GM18858 (cell line): ENCODE measurements at regions not wholly inside any gene's neighbourhood (a gene's known extent, or its start where the extent isn't known, plus 50 kb on each side); places are given as distances from the start of the nearest gene placed in this dataset.

Experiments
- ATAC-seq: cut with Tn5 transposase; IDR thresholded peaks from one replicate; pipeline ENCODE4 v1.9.1; 2021; ENCODE audit not compliant: unreplicated experiment

- ATAC-seq = no peak
Observed at GRCh38 chr17:77481476-77482374, 341.0 kb downstream of the SEC14L1 start.

DNA sequence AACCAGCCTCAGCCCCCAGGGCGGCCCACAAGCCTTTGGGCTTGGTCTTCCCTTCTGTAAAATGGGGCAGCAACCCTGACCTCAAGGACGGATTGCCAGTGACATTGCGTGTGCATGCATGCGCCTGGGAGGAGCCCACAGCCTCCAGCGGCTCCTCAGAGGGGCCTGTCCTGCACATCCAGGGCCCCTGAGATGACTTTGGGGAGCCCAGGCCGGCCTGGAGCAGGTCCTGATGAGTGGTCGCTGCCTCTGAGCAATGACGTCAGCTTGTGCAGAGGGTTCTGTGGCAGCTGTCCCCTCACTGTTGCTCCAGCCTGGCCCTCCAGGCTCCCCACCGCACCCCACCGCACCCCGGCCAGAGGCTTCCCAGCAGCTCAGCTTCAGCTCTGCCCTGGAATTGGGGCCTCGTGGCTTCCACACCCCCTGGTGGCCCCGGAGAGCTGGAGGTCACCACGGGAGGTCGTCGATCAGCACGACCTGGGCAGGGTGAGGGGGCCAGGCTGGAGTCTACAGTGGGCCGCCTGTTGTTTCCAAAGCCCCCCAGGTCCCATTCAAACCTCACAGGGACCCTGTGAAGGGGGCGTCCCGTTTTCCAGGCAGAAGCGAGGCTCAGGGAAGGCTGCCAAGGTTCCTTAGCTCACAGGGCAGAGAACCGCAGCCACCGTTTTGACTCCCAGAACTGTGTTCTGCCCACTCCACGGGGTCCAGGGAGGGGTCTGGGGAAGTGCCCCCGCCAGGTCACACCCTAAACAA lies 341.8 kb downstream of the SEC14L1 start:
- no peak for ATAC-seq

DNA sequence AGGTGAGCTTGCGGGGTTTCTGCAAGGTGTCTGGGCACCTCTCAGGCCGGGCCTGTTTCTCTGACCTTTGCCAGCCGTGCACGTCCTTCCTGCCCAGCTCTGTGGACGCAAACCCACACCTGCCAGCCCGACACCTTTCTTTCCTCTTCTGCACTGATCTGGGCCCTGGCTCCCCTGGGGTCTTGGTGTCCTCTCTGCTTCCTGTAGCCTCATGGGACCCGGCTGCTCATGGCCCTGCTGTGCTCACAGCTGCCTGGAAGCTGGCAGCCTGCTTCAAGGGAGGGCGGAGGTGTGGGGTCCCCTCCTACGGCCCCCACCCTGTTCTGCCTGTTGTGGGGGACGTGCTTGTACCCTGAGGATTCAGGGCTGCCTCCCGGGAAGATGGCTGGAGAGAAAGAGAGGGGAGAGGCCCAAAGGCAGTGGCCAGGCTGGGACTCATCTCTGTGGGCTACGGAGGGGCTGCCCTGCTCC lies 342.4 kb downstream of the SEC14L1 start:
- no peak for ATAC-seq

- ATAC-seq = no peak
Observed at GRCh38 chr17:77484111-77484510, 343.3 kb downstream of the SEC14L1 start.

DNA sequence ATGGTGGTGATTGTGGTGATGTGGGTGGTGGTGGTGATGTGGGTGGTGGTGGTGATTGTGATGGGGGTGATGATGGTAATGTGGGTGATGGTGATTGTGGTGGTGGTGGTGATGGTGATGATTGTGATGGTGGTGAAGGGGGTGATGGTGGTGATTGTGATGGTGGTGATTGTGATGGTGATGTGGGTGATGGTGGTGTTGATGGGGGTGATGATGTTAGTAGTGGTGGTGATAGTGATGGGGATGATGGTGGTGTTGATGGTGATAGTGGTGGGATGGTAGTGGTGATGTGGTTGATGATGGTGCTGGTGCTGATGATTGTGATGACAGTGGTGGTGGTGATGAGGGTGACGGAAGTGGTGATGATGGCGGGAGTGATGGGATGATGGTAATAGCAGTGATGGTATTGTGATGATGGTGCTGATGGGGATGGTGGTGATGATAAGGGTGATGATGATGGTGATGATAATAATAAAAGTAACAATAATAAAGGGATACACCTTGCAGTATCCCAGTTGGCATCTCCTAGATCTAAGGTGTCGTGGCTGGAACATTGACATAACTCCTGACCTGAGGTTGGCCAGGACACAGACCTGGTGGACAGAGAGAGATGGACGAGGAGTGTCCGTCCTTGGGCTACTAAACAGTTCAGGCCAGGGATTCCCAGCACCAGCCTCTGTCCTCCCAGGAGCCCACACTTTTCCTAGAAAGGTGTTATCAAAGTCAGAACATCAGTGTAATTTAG lies 344.5 kb downstream of the SEC14L1 start:
- no peak for ATAC-seq

- no peak for ATAC-seq
Observed at GRCh38 chr17:77487211-77487629, 346.5 kb downstream of the SEC14L1 start.

DNA sequence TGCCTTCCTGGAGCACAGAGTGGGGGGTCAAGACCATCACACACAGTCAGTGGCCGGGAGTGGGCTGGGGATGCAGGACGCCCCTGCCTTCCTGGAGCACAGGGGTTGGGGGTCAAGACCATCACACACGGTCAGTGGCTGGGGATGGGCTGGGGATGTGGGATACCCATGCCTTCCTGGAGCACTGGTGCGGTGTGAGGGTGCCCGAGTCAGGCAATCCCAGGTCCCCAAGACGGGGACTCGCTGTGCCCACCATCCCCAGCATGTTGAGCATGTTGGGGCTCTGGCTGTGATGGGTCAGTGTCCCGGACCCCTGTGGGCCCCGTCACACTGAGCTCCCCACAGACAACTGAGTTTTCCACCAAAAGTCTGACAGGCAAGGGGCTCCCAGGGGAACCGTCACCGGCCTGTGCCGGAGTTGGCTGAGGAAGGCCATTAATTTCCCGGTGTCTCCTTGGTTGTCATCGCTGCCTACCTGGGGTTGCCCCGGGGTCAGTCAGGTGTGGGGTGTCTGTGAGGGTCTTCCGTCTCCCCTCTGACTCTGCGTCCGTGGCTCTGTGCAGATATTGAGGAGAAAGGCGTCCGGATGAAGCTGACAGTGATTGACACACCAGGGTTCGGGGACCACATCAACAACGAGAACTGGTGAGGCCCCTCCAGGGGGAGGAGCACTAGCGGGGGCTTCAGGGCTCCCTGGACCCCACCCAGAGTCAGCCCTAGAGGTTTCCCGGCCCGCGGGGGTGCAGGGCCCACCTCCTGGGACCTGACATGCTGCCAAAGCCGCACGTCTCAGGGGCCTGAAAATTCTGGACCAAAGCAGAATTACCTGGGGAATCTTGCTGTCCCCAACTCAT lies 347.1 kb downstream of the SEC14L1 start:
- no peak for ATAC-seq

GRCh38 chr17:77488531-77489238 lies 347.9 kb downstream of the SEC14L1 start:
- no peak for ATAC-seq

GRCh38 chr17:77489239-77489892 lies 348.6 kb downstream of the SEC14L1 start:
- ATAC-seq = no peak

- ATAC-seq = no peak
Observed at GRCh38 chr17:77489893-77490255, 349.1 kb downstream of the SEC14L1 start.

- ATAC-seq = no peak
Observed at GRCh38 chr17:77490361-77491183, 349.8 kb downstream of the SEC14L1 start.

GRCh38 chr17:77491921-77492445 lies 351.2 kb downstream of the SEC14L1 start:
- ATAC-seq = no peak

- ATAC-seq = no peak
Observed at GRCh38 chr17:77492446-77493237, 351.9 kb downstream of the SEC14L1 start.

GRCh38 chr17:77493238-77493820 lies 352.6 kb downstream of the SEC14L1 start:
- ATAC-seq = no peak

DNA sequence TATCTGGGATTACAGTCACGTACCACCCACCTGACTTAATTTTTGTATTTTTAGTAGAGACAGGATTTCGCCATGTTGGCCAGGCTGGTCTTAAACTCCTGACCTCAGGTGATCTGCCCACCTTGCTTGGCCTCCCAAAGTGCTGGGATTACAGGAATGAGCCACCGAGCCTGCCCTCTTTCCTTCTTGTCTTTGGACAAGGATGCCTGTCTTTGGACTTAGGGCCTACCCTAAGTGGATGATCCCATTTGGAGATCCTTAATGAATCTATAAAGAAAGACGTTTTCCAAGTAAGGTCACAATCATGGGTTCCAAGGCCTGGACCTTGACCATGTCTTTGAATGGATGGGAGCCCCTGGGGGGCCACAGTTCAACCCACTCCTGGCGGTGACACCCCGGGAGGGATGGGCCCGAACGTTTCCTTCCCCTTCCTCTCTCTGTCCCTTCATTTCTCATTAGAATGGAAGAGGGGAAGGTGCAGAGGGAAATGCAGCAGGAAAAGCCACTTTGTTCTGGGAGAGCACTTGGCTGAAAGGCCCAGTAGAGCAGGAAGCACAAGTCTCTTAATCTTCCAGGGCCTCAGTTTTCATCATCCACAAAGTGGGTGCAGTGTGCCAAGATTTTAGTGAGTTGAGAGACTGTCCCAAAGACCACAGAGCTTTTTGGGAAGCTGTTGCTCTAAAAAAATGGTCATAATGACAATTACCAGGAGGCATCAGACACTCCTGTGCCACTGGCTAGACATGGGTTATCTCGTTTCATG lies 353.3 kb downstream of the SEC14L1 start:
- ATAC-seq = no peak
